HG02970 (cell line): ENCODE measurements at regions not wholly inside any gene's neighbourhood (a gene's known extent, or its start where the extent isn't known, plus 50 kb on each side); places are given as distances from the start of the nearest gene placed in this dataset.

Experiments
- ATAC-seq: cut with Tn5 transposase; IDR thresholded peaks from one replicate; pipeline ENCODE4 v1.9.1; 2021; ENCODE audit warnings: mild to moderate bottlenecking, moderate library complexity, moderate number of reproducible peaks; ENCODE audit not compliant: unreplicated experiment, low FRiP score

GRCh38 chr6:152904678-152905077, 78.2 kb downstream of the FBXO5 start:
- no peak for ATAC-seq

GRCh38 chr6:152905551-152906299, 77.1 kb downstream of the FBXO5 start:
- ATAC-seq, result no peak

- ATAC-seq, result no peak
These were observed 73.6 kb downstream of the FBXO5 start for GRCh38 chr6:152909241-152909640.

- no peak for ATAC-seq
These were observed 66.8 kb downstream of the FBXO5 start for GRCh38 chr6:152916035-152916434.

GRCh38 chr6:152918991-152919390, 63.9 kb downstream of the FBXO5 start:
- no peak for ATAC-seq

- ATAC-seq, result no peak
These were observed 62.8 kb downstream of the FBXO5 start for GRCh38 chr6:152920016-152920415.
